Neural cell (in vitro differentiated cells): ENCODE measurements at regions not wholly inside any gene's neighbourhood (a gene's known extent, or its start where the extent isn't known, plus 50 kb on each side); places are given as distances from the start of the nearest gene placed in this dataset.

Source experiments
- EP300 ChIP-seq: fragments of 450-650 bp; conservative IDR thresholded peaks from 2 replicates; pipeline ENCODE4 v1.6.1; 2014; ENCODE audit warnings: antibody characterized with exemption, mild to moderate bottlenecking, moderate library complexity; ENCODE audit not compliant: poor library complexity, severe bottlenecking
- EZH2 ChIP-seq: fragments of 200-600, 300-800 bp; shearing (Covaris generic), sonication (generic); IDR thresholded peaks from 2 replicates; pipeline ENCODE4 v1.6.1; 2014; ENCODE audit warnings: antibody characterized with exemption, low read length, borderline replicate concordance, mild to moderate bottlenecking; ENCODE audit not compliant: insufficient read depth, poor library complexity, severe bottlenecking
- RAD21 ChIP-seq: fragments of 450-650 bp; conservative IDR thresholded peaks from 2 replicates; pipeline ENCODE4 v1.6.1; 2014; ENCODE audit warnings: antibody characterized with exemption, mild to moderate bottlenecking, moderate library complexity
- TAF1 ChIP-seq: IDR thresholded peaks from 2 replicates; pipeline ENCODE4 v1.6.1; 2012; ENCODE audit warnings: low read depth
- TF ChIP-seq, protein P1 (sequence below): fragments of 450-650 bp; IDR thresholded peaks from 2 replicates; pipeline ENCODE4 v1.5.1; 2014; ENCODE audit warnings: antibody characterized with exemption, mild to moderate bottlenecking, moderate library complexity; ENCODE audit not compliant: poor library complexity, severe bottlenecking

DNA sequence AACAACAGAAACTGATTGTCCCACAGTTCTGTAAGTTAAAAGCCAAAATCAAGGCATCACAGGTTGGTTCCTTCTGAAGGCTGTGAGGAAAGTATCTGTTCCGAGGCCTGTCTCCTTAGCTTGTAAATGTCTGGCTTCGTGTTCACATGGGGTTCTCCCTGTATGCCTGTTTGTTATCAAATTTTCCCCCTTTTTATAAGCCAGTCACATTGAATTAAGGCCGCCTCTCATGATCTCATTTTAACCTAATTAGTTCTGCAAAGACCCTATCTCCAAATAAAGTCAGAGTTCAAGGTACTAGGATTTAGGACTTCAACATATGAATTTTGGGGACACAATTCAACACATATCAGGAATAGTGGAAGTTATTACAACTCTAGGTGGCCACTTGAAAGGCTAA, 331.5 kb downstream of the PIK3R1 start:
- TF ChIP-seq, protein P1, sequence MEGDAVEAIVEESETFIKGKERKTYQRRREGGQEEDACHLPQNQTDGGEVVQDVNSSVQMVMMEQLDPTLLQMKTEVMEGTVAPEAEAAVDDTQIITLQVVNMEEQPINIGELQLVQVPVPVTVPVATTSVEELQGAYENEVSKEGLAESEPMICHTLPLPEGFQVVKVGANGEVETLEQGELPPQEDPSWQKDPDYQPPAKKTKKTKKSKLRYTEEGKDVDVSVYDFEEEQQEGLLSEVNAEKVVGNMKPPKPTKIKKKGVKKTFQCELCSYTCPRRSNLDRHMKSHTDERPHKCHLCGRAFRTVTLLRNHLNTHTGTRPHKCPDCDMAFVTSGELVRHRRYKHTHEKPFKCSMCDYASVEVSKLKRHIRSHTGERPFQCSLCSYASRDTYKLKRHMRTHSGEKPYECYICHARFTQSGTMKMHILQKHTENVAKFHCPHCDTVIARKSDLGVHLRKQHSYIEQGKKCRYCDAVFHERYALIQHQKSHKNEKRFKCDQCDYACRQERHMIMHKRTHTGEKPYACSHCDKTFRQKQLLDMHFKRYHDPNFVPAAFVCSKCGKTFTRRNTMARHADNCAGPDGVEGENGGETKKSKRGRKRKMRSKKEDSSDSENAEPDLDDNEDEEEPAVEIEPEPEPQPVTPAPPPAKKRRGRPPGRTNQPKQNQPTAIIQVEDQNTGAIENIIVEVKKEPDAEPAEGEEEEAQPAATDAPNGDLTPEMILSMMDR, result no peak
- TF ChIP-seq EP300, result no peak
- TF ChIP-seq TAF1, result no peak
- no peak for TF ChIP-seq EZH2
- no peak for TF ChIP-seq RAD21
